ENCODE measurements at regions not wholly inside any gene's neighbourhood (a gene's known extent, or its start where the extent isn't known, plus 50 kb on each side); places are given as distances from the start of the nearest gene placed in this dataset.

DNA sequence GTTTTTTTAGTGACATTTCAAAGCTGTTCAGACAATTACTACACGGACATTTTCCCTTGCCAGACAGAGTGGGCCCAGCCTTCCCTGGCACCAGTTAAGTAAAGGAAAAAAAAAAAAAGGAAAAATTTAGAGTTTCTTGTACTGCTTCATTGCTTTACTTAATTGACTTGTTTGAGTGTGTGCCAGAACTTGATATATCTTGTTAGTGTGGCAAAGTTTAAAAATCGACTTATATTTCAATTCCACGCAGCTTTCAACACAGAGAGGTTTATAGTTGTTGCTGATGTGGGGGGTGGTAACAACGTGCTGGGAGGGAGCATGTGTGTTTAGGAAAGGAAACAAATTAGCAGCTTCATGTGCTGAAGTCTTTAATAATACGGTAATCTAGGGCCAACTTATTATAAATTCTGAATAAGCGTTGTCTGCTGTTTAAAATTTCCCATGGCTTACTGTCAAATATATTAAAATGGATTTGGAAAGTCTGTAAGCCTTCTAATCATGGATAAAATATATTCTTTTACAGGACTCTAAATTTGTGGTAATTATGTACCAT is 1104.6 kb downstream of the SORCS3 start:
- H4K20me1 ChIP-seq (replicated peaks; ENCODE audit: insufficient read depth) = no peaks in the 10 kb centered on the region
- peaks cover 3% of the 10 kb centered on the region; the same call in 2 of the 3 replicates for H3K9me3 Mint-ChIP-seq
- no peaks in the 10 kb centered on the region for H3K27me3 Mint-ChIP-seq (ENCODE audit: insufficient read depth, low read depth, poor library complexity)
- no peak overlapping the region for H2AFZ ChIP-seq
- H3K36me3 ChIP-seq (ENCODE audit: insufficient read depth) = no peaks in the 10 kb centered on the region
- TF ChIP-seq JUNB (IDR thresholded peaks at IDR 0.05; ENCODE audit: unreplicated experiment) = no peak
- TF ChIP-seq, protein P1, sequence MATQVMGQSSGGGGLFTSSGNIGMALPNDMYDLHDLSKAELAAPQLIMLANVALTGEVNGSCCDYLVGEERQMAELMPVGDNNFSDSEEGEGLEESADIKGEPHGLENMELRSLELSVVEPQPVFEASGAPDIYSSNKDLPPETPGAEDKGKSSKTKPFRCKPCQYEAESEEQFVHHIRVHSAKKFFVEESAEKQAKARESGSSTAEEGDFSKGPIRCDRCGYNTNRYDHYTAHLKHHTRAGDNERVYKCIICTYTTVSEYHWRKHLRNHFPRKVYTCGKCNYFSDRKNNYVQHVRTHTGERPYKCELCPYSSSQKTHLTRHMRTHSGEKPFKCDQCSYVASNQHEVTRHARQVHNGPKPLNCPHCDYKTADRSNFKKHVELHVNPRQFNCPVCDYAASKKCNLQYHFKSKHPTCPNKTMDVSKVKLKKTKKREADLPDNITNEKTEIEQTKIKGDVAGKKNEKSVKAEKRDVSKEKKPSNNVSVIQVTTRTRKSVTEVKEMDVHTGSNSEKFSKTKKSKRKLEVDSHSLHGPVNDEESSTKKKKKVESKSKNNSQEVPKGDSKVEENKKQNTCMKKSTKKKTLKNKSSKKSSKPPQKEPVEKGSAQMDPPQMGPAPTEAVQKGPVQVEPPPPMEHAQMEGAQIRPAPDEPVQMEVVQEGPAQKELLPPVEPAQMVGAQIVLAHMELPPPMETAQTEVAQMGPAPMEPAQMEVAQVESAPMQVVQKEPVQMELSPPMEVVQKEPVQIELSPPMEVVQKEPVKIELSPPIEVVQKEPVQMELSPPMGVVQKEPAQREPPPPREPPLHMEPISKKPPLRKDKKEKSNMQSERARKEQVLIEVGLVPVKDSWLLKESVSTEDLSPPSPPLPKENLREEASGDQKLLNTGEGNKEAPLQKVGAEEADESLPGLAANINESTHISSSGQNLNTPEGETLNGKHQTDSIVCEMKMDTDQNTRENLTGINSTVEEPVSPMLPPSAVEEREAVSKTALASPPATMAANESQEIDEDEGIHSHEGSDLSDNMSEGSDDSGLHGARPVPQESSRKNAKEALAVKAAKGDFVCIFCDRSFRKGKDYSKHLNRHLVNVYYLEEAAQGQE (IDR thresholded peaks at IDR 0.05; ENCODE audit: unreplicated experiment) = no peak
- H3F3A ChIP-seq (replicated peaks; ENCODE audit: low read depth) = no peaks in the 10 kb centered on the region
- peaks cover 11% of the 10 kb centered on the region; the same call in 2 of the 3 replicates for H3K4me1 Mint-ChIP-seq
- H3K4me1 ChIP-seq (ENCODE audit: insufficient read depth) = peaks cover 7% of the 10 kb centered on the region
- no peak overlapping the region for H3K4me2 ChIP-seq
- no peak overlapping the region for H3K4me3 Mint-ChIP-seq
- H3K4me3 ChIP-seq = no peak overlapping the region
- no peaks in the 10 kb centered on the region for H3K9me2 ChIP-seq (ENCODE audit: insufficient read depth)
- H3K36me3 Mint-ChIP-seq (ENCODE audit: low read depth) = no peaks in the 10 kb centered on the region
- no peak for DNase-seq (ENCODE audit: low spot score)
- H3K27me3 ChIP-seq (ENCODE audit: insufficient read depth) = no peaks in the 10 kb centered on the region
- H3K79me2 ChIP-seq (replicated peaks; ENCODE audit: insufficient read depth) = no peaks in the 10 kb centered on the region
- ATAC-seq = no peak
- H3K27ac Mint-ChIP-seq = no peak overlapping the region
- no peak overlapping the region for H3K27ac ChIP-seq (ENCODE audit: low read depth)

GRCh38 chr10:105743343-105744056 is 1102.4 kb downstream of the SORCS3 start:
- DNase-seq (ENCODE audit: low spot score) (no peak), ATAC-seq (no peak)
- Histone ChIP-seq H4K20me1 (replicated peaks; ENCODE audit: insufficient read depth) (no peaks in the 10 kb centered on the region), H3K9me2 (ENCODE audit: insufficient read depth) (no peaks in the 10 kb centered on the region), H3F3A (replicated peaks; ENCODE audit: low read depth) (no peaks in the 10 kb centered on the region), H3K27me3 (ENCODE audit: insufficient read depth) (no peaks in the 10 kb centered on the region), H3K27ac (ENCODE audit: low read depth) (no peak overlapping the region), H3K36me3 (ENCODE audit: insufficient read depth) (no peaks in the 10 kb centered on the region), H3K4me1 (ENCODE audit: insufficient read depth) (peaks cover 6% of the 10 kb centered on the region), H3K4me2 (no peak overlapping the region), H2AFZ (no peak overlapping the region), H3K79me2 (replicated peaks; ENCODE audit: insufficient read depth) (no peaks in the 10 kb centered on the region), H3K4me3 (no peak overlapping the region)
- peaks cover 3% of the 10 kb centered on the region; the same call in 2 of the 3 replicates for H3K4me1 Mint-ChIP-seq
- H3K27me3 Mint-ChIP-seq (ENCODE audit: insufficient read depth, low read depth, poor library complexity) = no peaks in the 10 kb centered on the region
- H3K27ac Mint-ChIP-seq = no peak overlapping the region
- H3K9me3 Mint-ChIP-seq = peaks cover 3% of the 10 kb centered on the region; the same call in 2 of the 3 replicates
- H3K4me3 Mint-ChIP-seq = no peak overlapping the region
- no peaks in the 10 kb centered on the region for H3K36me3 Mint-ChIP-seq (ENCODE audit: low read depth)
- no peak for TF ChIP-seq CTCF (conservative IDR thresholded peaks at IDR 0.05; ENCODE audit: low read depth in 2 of 2)
- no peak for TF ChIP-seq STAT1 (IDR thresholded peaks at IDR 0.05; ENCODE audit: unreplicated experiment)
- no peak for TF ChIP-seq JUNB (IDR thresholded peaks at IDR 0.05; ENCODE audit: unreplicated experiment)
- no peak for TF ChIP-seq NANOG (IDR thresholded peaks at IDR 0.05; ENCODE audit: borderline replicate concordance)
- TF ChIP-seq, protein P2, sequence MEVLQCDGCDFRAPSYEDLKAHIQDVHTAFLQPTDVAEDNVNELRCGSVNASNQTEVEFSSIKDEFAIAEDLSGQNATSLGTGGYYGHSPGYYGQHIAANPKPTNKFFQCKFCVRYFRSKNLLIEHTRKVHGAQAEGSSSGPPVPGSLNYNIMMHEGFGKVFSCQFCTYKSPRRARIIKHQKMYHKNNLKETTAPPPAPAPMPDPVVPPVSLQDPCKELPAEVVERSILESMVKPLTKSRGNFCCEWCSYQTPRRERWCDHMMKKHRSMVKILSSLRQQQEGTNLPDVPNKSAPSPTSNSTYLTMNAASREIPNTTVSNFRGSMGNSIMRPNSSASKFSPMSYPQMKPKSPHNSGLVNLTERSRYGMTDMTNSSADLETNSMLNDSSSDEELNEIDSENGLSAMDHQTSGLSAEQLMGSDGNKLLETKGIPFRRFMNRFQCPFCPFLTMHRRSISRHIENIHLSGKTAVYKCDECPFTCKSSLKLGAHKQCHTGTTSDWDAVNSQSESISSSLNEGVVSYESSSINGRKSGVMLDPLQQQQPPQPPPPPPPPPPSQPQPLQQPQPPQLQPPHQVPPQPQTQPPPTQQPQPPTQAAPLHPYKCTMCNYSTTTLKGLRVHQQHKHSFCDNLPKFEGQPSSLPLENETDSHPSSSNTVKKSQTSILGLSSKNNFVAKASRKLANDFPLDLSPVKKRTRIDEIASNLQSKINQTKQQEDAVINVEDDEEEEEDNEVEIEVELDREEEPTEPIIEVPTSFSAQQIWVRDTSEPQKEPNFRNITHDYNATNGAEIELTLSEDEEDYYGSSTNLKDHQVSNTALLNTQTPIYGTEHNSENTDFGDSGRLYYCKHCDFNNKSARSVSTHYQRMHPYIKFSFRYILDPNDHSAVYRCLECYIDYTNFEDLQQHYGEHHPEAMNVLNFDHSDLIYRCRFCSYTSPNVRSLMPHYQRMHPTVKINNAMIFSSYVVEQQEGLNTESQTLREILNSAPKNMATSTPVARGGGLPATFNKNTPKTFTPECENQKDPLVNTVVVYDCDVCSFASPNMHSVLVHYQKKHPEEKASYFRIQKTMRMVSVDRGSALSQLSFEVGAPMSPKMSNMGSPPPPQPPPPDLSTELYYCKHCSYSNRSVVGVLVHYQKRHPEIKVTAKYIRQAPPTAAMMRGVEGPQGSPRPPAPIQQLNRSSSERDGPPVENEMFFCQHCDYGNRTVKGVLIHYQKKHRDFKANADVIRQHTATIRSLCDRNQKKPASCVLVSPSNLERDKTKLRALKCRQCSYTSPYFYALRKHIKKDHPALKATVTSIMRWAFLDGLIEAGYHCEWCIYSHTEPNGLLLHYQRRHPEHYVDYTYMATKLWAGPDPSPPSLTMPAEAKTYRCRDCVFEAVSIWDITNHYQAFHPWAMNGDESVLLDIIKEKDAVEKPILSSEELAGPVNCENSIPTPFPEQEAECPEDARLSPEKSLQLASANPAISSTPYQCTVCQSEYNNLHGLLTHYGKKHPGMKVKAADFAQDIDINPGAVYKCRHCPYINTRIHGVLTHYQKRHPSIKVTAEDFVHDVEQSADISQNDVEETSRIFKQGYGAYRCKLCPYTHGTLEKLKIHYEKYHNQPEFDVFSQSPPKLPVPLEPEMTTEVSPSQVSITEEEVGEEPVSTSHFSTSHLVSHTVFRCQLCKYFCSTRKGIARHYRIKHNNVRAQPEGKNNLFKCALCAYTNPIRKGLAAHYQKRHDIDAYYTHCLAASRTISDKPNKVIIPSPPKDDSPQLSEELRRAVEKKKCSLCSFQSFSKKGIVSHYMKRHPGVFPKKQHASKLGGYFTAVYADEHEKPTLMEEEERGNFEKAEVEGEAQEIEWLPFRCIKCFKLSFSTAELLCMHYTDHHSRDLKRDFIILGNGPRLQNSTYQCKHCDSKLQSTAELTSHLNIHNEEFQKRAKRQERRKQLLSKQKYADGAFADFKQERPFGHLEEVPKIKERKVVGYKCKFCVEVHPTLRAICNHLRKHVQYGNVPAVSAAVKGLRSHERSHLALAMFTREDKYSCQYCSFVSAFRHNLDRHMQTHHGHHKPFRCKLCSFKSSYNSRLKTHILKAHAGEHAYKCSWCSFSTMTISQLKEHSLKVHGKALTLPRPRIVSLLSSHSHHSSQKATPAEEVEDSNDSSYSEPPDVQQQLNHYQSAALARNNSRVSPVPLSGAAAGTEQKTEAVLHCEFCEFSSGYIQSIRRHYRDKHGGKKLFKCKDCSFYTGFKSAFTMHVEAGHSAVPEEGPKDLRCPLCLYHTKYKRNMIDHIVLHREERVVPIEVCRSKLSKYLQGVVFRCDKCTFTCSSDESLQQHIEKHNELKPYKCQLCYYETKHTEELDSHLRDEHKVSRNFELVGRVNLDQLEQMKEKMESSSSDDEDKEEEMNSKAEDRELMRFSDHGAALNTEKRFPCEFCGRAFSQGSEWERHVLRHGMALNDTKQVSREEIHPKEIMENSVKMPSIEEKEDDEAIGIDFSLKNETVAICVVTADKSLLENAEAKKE (CRISPR knock-in tag; IDR thresholded peaks at IDR 0.05) = no peak
- TF ChIP-seq ZNF331 (CRISPR knock-in tag; IDR thresholded peaks at IDR 0.05; ENCODE audit: low read depth) = no peak
- TF ChIP-seq EZH2 (IDR thresholded peaks at IDR 0.05; ENCODE audit: low read depth, unreplicated experiment) = no peak
- TF ChIP-seq CREB1 (CRISPR knock-in tag; IDR thresholded peaks at IDR 0.05; ENCODE audit: low read depth) = no peak

All from GM23338 (cell line).